Dendritic cell treated with granulocyte-macrophage colony-stimulating factor and Interleukin-4, amounts not matched to agents 40 ng/mL and 50 ng/mL, for 4 days (primary cell): ENCODE measurements at regions not wholly inside any gene's neighbourhood (a gene's known extent, or its start where the extent isn't known, plus 50 kb on each side); places are given as distances from the start of the nearest gene placed in this dataset.

Experiments
- H3K27ac Mint-ChIP-seq: one replicate; pipeline ENCODE4 v1.8.0; 2022; ENCODE audit warnings: mild to moderate bottlenecking, mixed read lengths
- H3K27me3 Mint-ChIP-seq: one replicate; pipeline ENCODE4 v1.8.0; 2022; ENCODE audit warnings: mild to moderate bottlenecking, mixed read lengths
- H3K36me3 Mint-ChIP-seq: one replicate; pipeline ENCODE4 v1.8.0; 2022; ENCODE audit warnings: low read depth, mixed read lengths
- H3K4me1 Mint-ChIP-seq: one replicate; pipeline ENCODE4 v1.8.0; 2022; ENCODE audit warnings: low read depth, mixed read lengths
- H3K4me3 Mint-ChIP-seq: one replicate; pipeline ENCODE4 v1.8.0; 2022; ENCODE audit warnings: mild to moderate bottlenecking, moderate library complexity, mixed read lengths
- H3K9me3 Mint-ChIP-seq: one replicate; pipeline ENCODE4 v1.8.0; 2022; ENCODE audit warnings: mixed read lengths
- intact Hi-C: fragments of 100-400 bp; cut with micrococcal nuclease; formaldehyde crosslinking; loops from one replicate; pipeline ENCODE4 v1.15.0; 2022

- H3K27ac Mint-ChIP-seq = no peak overlapping the region
These were observed 80.2 kb downstream of the TMEM47 start for GRCh38 chrX:34576864-34577263.

GRCh38 chrX:34565981-34566380 is 91.1 kb downstream of the TMEM47 start:
- Mint-ChIP-seq H3K27ac (no peak overlapping the region), H3K4me1 (no peaks in the 10 kb centered on the region), H3K27me3 (no peaks in the 10 kb centered on the region), H3K9me3 (no peaks in the 10 kb centered on the region), H3K4me3 (no peak overlapping the region), H3K36me3 (no peaks in the 10 kb centered on the region)
- intact Hi-C loops = no loop called here

More at GRCh38 chrX:34576864-34577263, 80.2 kb downstream of the TMEM47 start:
- Mint-ChIP-seq H3K4me1 (no peaks in the 10 kb centered on the region), H3K9me3 (no peaks in the 10 kb centered on the region), H3K36me3 (no peaks in the 10 kb centered on the region), H3K27me3 (no peaks in the 10 kb centered on the region), H3K4me3 (no peak overlapping the region)
- intact Hi-C loops = no loop called here

GRCh38 chrX:34563804-34564203 is 93.3 kb downstream of the TMEM47 start:
- intact Hi-C loops = no loop called here
- no peaks in the 10 kb centered on the region for H3K36me3 Mint-ChIP-seq
- no peak overlapping the region for H3K4me3 Mint-ChIP-seq
- H3K27ac Mint-ChIP-seq = no peak overlapping the region
- no peaks in the 10 kb centered on the region for H3K27me3 Mint-ChIP-seq
- no peaks in the 10 kb centered on the region for H3K4me1 Mint-ChIP-seq
- no peaks in the 10 kb centered on the region for H3K9me3 Mint-ChIP-seq

GRCh38 chrX:34563061-34563460 is 94.0 kb downstream of the TMEM47 start:
- no peaks in the 10 kb centered on the region for H3K9me3 Mint-ChIP-seq
- no peak overlapping the region for H3K27ac Mint-ChIP-seq
- intact Hi-C loops = no loop called here
- H3K4me1 Mint-ChIP-seq = no peaks in the 10 kb centered on the region
- H3K27me3 Mint-ChIP-seq = no peaks in the 10 kb centered on the region
- H3K36me3 Mint-ChIP-seq = no peaks in the 10 kb centered on the region
- no peak overlapping the region for H3K4me3 Mint-ChIP-seq

DNA sequence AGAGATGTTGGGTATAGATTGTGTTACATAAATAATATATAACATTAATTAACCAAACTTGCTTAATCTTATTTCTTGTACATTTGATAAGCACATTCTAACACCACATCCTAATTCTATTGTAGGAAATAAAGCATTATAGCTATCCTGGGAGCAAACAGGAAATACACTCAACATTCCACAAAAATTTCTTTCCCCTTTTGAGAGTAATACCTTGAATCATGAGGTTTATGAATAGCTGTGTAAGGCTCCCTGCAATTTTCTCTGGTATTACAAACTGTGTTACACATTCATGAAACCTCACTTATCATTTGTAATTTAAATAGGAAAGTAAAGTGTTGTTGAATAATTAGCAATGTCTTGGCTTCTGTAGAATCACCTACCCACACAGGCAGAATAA is 95.1 kb downstream of the TMEM47 start:
- Mint-ChIP-seq H3K4me3 (no peak overlapping the region), H3K4me1 (no peaks in the 10 kb centered on the region), H3K27me3 (no peaks in the 10 kb centered on the region), H3K27ac (no peak overlapping the region), H3K36me3 (no peaks in the 10 kb centered on the region), H3K9me3 (no peaks in the 10 kb centered on the region)
- intact Hi-C loops = no loop called here

GRCh38 chrX:34560180-34560579 is 96.9 kb downstream of the TMEM47 start:
- Mint-ChIP-seq H3K4me1 (no peaks in the 10 kb centered on the region), H3K36me3 (no peaks in the 10 kb centered on the region), H3K4me3 (no peak overlapping the region), H3K27me3 (no peaks in the 10 kb centered on the region), H3K9me3 (no peaks in the 10 kb centered on the region), H3K27ac (no peak overlapping the region)
- intact Hi-C loops = no loop called here

GRCh38 chrX:34559325-34559724 is 97.8 kb downstream of the TMEM47 start:
- H3K27ac Mint-ChIP-seq = no peak overlapping the region
- no peaks in the 10 kb centered on the region for H3K36me3 Mint-ChIP-seq
- H3K27me3 Mint-ChIP-seq = no peaks in the 10 kb centered on the region
- intact Hi-C loops = no loop called here
- H3K4me3 Mint-ChIP-seq = no peak overlapping the region
- H3K9me3 Mint-ChIP-seq = no peaks in the 10 kb centered on the region
- no peaks in the 10 kb centered on the region for H3K4me1 Mint-ChIP-seq

DNA sequence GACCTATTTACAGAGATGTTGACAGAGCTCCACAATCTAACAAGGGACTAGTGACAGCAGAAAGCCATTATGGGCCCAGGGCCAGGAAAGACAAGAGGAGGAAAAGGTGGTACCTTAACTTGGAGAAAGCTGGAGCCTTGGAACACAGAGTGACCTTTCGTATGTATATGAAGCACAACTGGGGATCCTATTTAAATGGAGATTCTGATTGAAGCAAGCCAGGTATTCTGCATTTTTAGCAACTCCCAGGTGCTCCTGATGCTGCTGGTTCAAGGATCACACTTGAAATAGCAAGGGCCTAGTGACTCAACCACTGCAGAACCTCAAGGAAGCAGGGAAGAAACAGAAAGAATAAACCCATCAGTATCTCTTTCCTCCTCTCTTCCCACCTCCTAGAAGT is 99.4 kb downstream of the TMEM47 start:
- H3K27ac Mint-ChIP-seq = no peak overlapping the region
- H3K9me3 Mint-ChIP-seq = no peaks in the 10 kb centered on the region
- intact Hi-C loops = no loop called here
- no peaks in the 10 kb centered on the region for H3K27me3 Mint-ChIP-seq
- H3K4me3 Mint-ChIP-seq = no peak overlapping the region
- no peaks in the 10 kb centered on the region for H3K36me3 Mint-ChIP-seq
- no peaks in the 10 kb centered on the region for H3K4me1 Mint-ChIP-seq

DNA sequence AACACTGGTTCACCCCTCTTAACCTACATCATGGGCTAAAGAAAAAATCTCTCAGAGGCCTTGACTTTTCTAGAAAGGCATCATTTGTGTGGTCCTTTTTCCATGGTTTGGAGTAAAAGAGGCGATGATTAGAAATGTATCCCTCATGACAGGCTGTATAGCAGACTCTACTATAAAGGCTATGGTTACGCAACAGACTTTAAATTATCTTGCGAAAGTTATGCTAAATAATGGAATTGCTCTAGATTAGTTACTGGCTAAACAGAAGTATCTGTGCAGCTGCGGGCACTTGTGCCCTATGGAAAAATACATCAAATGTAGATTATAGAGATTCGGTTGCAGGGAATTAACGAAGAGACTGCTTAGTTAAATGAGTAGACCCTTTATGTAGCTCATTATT is 101.6 kb downstream of the TMEM47 start:
- Mint-ChIP-seq H3K27ac (no peak overlapping the region), H3K4me1 (no peaks in the 10 kb centered on the region), H3K27me3 (no peaks in the 10 kb centered on the region), H3K4me3 (no peak overlapping the region), H3K36me3 (no peaks in the 10 kb centered on the region), H3K9me3 (no peaks in the 10 kb centered on the region)
- intact Hi-C loops = no loop called here

GRCh38 chrX:34546366-34546765 is 110.7 kb downstream of the TMEM47 start:
- intact Hi-C loops = no loop called here

GRCh38 chrX:34528081-34528480 is 129.0 kb downstream of the TMEM47 start:
- intact Hi-C loops = no loop called here

More at GRCh38 chrX:34546366-34546765, 110.7 kb downstream of the TMEM47 start:
- H3K27ac Mint-ChIP-seq = no peak overlapping the region
- H3K4me3 Mint-ChIP-seq = no peak overlapping the region
- H3K36me3 Mint-ChIP-seq = no peaks in the 10 kb centered on the region
- H3K9me3 Mint-ChIP-seq = no peaks in the 10 kb centered on the region
- no peaks in the 10 kb centered on the region for H3K27me3 Mint-ChIP-seq
- H3K4me1 Mint-ChIP-seq = no peaks in the 10 kb centered on the region

GRCh38 chrX:34521563-34521962 is 135.5 kb downstream of the TMEM47 start:
- intact Hi-C loops = no loop called here
- no peaks in the 10 kb centered on the region for H3K4me1 Mint-ChIP-seq
- no peaks in the 10 kb centered on the region for H3K9me3 Mint-ChIP-seq
- H3K36me3 Mint-ChIP-seq = no peaks in the 10 kb centered on the region
- H3K27ac Mint-ChIP-seq = no peak overlapping the region
- no peak overlapping the region for H3K4me3 Mint-ChIP-seq
- no peaks in the 10 kb centered on the region for H3K27me3 Mint-ChIP-seq

More at GRCh38 chrX:34528081-34528480, 129.0 kb downstream of the TMEM47 start:
- H3K36me3 Mint-ChIP-seq = no peaks in the 10 kb centered on the region
- no peaks in the 10 kb centered on the region for H3K4me1 Mint-ChIP-seq
- no peak overlapping the region for H3K4me3 Mint-ChIP-seq
- H3K9me3 Mint-ChIP-seq = no peaks in the 10 kb centered on the region
- H3K27ac Mint-ChIP-seq = no peak overlapping the region
- no peaks in the 10 kb centered on the region for H3K27me3 Mint-ChIP-seq

DNA sequence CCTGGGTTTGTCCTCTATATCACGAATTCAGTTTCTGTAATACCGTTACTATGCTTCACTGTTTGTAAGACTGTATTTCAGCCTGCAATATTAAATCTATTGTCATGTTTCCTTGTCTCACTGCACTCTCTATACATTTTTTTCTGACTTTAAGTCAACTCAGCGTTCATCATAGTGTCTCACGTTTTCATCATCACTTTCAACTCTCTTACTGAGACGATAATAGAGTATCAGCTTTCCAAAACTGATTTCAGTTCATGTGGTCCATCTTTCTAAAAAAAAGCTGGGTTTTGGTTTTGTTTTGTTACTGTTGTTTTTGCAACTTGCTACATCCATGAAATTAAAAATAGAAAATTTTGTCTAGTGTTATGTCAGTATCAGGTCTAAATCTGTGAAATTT is 147.7 kb downstream of the TMEM47 start:
- H3K4me1 Mint-ChIP-seq = no peaks in the 10 kb centered on the region
- no peaks in the 10 kb centered on the region for H3K36me3 Mint-ChIP-seq

DNA sequence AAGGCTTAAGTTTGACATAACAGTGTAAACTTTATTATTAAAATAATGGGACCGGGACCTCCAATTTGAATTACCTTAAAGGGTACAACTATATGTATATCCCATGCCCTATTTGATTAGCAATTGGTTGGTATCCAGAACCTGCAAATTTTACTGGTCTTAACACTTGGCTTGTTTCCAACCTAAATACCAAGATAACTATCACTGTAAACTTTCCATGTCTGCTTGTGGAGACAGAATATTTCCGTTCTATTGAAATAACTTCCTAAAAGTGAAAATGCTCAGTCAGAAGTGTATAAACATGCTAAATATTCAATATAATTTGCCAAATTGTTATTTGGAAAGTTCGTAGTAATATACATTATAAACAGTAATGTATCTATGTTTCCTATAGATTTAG is 154.0 kb downstream of the TMEM47 start:
- intact Hi-C loops = no loop called here
- H3K4me3 Mint-ChIP-seq = no peak overlapping the region

More for the DNA sequence above, 147.7 kb downstream of the TMEM47 start:
- H3K4me3 Mint-ChIP-seq = no peak overlapping the region
- no peaks in the 10 kb centered on the region for H3K27me3 Mint-ChIP-seq
- intact Hi-C loops = no loop called here
- H3K27ac Mint-ChIP-seq = no peak overlapping the region
- no peaks in the 10 kb centered on the region for H3K9me3 Mint-ChIP-seq

GRCh38 chrX:34493086-34493485 is 164.0 kb downstream of the TMEM47 start:
- H3K4me3 Mint-ChIP-seq = no peak overlapping the region
- no peaks in the 10 kb centered on the region for H3K36me3 Mint-ChIP-seq
- H3K9me3 Mint-ChIP-seq = no peaks in the 10 kb centered on the region
- no peak overlapping the region for H3K27ac Mint-ChIP-seq
- H3K4me1 Mint-ChIP-seq = no peaks in the 10 kb centered on the region
- H3K27me3 Mint-ChIP-seq = no peaks in the 10 kb centered on the region
- intact Hi-C loops = no loop called here

More for the DNA sequence above, 154.0 kb downstream of the TMEM47 start:
- Mint-ChIP-seq H3K27me3 (no peaks in the 10 kb centered on the region), H3K27ac (no peak overlapping the region), H3K4me1 (no peaks in the 10 kb centered on the region), H3K36me3 (no peaks in the 10 kb centered on the region), H3K9me3 (no peaks in the 10 kb centered on the region)
